Fibroblast of gingiva (primary cell): ENCODE measurements at regions not wholly inside any gene's neighbourhood (a gene's known extent, or its start where the extent isn't known, plus 50 kb on each side); places are given as distances from the start of the nearest gene placed in this dataset.

Experiments used
- DNase-seq: peaks from one replicate; pipeline ENCODE4 v3.0.0-alpha.2; 2011; ENCODE audit warnings: low read depth

DNA sequence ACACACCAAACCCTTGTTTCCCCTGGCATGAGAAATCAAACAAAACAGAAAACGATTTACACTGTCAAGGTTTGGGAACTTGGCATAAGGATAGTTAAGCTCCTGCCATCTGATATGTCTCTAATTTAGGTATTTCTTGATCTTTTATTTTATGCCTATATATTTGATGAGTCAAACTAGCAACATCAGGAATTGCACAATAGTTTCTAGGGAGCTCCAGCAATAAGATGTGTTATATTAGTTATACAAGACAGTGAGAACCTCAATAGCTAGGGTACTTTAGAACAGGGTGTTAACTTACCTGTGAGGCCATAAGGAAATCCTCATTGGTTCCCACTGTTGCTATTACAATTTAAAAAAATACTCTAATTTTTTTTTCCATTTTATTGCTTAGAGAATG, 474.2 kb downstream of the GBA3 start:
- DNase-seq = no peak

DNA sequence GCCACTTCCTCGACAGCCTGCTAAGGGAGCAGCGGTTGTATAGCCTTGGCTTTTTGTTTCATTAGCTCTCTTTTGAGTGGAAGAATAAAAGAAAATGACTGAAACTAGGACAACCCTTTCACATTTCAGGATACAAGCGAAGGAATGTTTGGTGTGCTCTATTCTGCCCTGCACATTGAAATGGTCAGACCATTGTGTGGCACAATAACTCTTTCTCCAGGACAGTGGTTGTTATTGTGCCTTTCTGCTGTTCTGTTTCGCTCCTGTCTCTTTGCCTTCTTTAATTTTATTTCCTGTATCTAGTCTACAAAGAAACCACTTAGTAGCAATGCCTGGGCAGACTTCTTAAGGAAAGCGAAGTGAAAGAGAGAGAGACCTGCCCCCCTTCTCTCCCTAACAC, 473.7 kb downstream of the GBA3 start:
- no peak for DNase-seq

GRCh38 chr4:23165669-23166068, 472.9 kb downstream of the GBA3 start:
- no peak for DNase-seq

DNA sequence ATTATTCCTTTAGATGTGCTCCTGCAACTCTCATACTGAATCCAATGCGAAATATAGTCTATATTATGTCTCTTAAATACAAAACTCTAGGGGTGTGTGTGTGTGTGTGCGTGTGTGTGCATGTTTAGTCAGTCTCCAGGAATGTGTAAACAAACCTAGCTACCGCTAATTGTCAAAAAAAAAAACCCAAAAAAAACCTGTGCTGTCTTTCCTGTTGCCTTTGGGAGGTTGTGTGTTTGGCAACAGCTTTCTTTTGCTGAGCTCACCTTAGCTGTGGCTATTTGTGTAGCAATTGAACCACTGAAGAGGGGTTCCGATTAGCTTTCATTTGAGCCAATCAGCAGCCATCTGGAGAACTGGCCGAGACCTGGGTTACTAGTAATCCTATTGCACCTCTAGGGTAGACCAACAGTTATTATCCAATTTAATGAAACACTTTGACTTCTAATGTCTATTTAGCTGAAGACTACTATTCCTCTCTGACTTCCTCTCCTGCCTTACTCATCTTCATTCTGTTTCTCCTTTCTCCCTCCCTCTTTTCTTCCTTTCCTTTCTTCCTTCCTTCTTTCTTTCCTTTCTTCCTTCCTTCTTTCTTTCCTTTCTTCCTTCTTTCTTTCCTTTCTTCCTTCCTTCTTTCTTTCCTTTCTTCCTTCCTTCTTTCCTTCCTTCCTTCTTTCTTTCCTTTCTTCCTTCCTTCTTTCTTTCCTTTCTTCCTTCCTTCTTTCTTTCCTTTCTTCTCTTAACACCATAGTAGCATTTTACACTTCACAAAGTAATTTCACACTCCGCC, 471.1 kb downstream of the GBA3 start:
- no peak for DNase-seq

GRCh38 chr4:23162275-23162674, 469.5 kb downstream of the GBA3 start:
- no peak for DNase-seq

- DNase-seq = no peak
These were observed 469.1 kb downstream of the GBA3 start for GRCh38 chr4:23161787-23162186.

- DNase-seq = no peak
These were observed 460.3 kb downstream of the GBA3 start for GRCh38 chr4:23153076-23153475.

DNA sequence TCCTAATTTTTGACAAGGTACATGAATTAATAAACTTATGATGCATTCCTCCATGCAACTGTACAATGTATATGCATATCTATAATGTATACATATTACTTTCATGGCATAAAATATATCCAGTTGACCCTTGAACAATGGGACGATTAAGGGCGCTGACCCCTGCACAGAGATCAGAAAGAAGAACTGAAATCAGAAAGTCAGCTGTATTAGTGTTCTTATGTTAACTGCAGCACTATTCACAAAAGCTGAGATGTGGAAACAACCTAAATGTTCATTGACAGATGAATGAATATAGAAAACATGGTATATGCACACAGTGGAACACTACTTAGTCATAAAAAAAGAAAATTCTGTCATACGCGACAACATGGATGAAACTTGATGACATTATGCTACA, 457.1 kb downstream of the GBA3 start:
- DNase-seq = no peak

GRCh38 chr4:23144707-23145106, 452.0 kb downstream of the GBA3 start:
- no peak for DNase-seq

GRCh38 chr4:23135792-23136645, 443.3 kb downstream of the GBA3 start:
- no peak for DNase-seq

- DNase-seq = no peak
These were observed 441.6 kb downstream of the GBA3 start for GRCh38 chr4:23134331-23134730.

- DNase-seq = no peak
These were observed 438.1 kb downstream of the GBA3 start for GRCh38 chr4:23130845-23131244.

DNA sequence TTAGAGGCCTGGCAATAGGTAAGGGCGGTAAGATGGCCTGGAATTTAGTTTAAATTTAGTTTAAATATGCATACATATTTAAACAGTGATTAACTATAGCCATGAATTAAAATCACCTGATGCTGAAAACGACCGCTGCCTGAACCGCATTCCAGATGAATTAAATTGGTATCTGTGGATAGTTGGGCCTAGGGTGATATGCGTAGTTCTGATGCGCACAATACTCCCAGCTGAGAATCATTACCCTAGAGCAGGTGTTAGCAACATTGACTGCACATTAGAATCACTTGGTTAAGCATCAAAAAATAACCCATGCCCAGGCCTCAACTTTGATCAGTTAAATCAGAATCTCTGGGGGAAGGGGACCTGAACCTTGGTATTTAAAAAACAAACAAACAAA, 432.4 kb downstream of the GBA3 start:
- DNase-seq = no peak

DNA sequence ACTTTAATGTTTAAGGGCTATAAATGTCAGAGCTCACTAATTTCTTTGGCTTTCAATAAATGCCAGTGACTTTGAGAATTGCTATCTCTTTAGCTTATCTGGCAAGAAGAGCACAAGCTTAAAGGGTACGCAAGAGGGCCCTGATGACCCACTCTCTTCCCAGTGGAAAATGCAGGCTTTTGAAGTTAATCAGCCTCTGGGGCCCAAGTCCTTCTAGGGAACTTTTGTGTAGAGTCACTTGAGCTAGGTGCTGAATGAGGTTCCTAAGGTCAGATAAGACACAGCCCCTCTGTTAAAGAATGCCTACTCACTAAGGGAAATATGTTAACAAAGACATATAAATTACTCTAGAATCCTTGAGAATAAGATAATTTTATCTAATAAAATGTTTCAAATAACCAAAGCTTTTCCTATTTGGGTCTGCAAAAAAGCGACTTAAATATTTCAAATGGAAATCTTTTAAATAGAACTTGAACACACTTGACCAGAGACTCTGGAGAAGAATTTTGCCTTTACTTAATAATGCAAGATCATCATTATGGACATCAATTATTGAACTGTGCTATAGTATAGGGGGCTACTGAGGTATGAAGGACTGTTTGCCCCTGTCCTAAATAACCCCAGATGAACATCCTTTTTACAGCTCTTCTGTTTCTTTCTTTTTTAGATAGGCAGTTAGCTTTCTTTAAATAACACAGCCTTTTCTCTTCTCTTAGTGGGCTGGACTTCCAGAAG, 430.1 kb downstream of the GBA3 start:
- DNase-seq = no peak

- no peak for DNase-seq
These were observed 427.6 kb downstream of the GBA3 start for GRCh38 chr4:23120374-23120773.

GRCh38 chr4:23117826-23118225, 425.1 kb downstream of the GBA3 start:
- no peak for DNase-seq

DNA sequence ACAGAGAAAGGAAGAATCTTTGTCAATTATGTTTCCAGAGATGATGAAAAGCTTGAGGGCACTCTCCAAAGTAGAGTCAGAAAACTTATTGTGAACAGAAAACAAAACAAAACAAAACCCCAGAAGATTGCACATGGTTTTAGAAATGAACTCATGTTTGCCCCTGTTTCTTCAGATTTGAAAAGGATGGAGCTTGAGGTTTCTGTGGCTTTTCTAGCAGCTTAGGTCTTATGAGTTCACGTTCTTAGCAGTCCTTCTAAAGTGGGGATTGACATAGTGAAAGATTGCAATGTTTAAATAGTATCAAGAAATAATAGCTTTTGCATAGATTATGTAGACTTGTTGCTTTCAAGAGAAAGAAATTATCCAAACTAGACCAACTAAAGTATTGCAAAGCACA, 421.8 kb downstream of the GBA3 start:
- DNase-seq = no peak

DNA sequence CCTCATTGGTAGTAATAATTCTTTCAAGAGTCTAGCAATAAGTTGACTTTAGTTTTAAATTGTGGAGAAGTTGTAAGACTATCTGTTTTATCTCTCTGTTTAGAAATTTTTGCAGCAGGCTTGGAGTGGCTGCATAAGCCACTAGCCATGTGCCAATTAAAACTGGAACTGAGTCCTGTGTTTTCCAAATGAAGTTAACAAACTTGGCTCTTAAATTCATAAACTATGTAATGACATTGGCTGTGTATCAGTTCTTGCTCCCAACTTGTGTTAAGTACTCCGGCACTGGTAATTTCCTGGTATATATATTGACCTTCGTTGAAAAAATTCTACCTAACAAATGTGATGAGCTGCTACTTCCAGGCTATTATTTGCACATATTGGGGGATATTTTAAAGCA, 420.4 kb downstream of the GBA3 start:
- DNase-seq = no peak

GRCh38 chr4:23106516-23106915, 413.8 kb downstream of the GBA3 start:
- no peak for DNase-seq

GRCh38 chr4:23105759-23106370, 413.1 kb downstream of the GBA3 start:
- DNase-seq = no peak

DNA sequence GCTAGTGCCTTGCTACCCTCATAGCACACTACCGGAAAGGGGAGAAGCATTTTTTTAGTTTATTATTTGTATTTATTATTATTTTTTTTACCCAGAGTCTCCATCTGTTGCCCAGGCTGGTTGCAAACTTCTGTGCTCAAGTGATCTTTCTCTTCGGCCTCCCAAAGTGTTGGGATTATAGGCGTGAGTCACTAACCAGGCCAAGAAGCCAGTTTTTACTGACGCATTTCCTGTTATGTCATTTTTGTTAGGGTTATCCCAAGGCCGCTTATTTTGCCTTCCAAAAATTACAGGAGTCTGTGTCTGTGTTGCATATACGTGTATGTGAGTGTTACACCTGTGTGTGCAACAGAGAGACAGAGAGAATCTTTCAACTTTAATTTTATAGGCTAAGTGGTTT, 404.5 kb downstream of the GBA3 start:
- DNase-seq = no peak

DNA sequence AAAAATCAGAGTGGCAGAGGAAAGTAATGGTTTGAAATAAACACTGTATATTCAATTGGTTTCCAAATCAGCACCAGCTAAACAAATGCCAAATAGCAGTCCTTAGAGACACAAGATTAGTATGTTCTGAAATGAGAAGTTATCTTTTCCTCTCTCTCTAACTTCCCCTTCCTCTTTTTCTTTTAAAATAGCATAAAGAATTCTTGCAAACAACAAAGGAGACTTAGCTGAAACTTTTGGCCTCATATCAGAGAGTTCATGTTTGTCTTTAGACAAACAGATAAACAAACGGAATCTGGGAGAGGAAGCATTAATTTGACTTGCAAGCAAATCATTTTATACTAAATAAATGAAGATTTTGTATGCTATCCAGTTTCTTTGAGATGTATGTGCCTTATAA, 399.0 kb downstream of the GBA3 start:
- DNase-seq = no peak

GRCh38 chr4:23085249-23085568, 392.5 kb downstream of the GBA3 start:
- no peak for DNase-seq
